SK-N-MC (cell line): ENCODE measurements at regions not wholly inside any gene's neighbourhood (a gene's known extent, or its start where the extent isn't known, plus 50 kb on each side); places are given as distances from the start of the nearest gene placed in this dataset.
"Not testable (repeated sequence)": the region's sequence is repeated elsewhere in the genome, so short reads cannot be mapped to it uniquely, and the experiment has no call there.

Experiments used
- DNase-seq: peaks from one replicate; pipeline ENCODE4 v3.0.0-alpha.2; 2011; ENCODE audit warnings: low read depth, low spot score
- H3K27ac ChIP-seq: fragments of 200-600 bp; sonication (generic); 2 replicates; pipeline ENCODE4 v1.5.1; 2016; ENCODE audit warnings: mixed run types
- H3K36me3 ChIP-seq: fragments of 200-600 bp; sonication (generic); 2 replicates; pipeline ENCODE4 v1.6.1; 2017; ENCODE audit warnings: antibody characterized with exemption, low read length, mixed read lengths; ENCODE audit not compliant: insufficient read depth
- H3K4me3 ChIP-seq: fragments of 200-600 bp; sonication (generic); 2 replicates; pipeline ENCODE4 v1.5.1; 2016
- H3K9ac ChIP-seq: fragments of 200-600 bp; sonication (generic); 2 replicates; pipeline ENCODE4 v1.8.0; 2017; ENCODE audit warnings: mixed run types, mixed read lengths; ENCODE audit not compliant: insufficient read length
- H3K9me3 ChIP-seq: fragments of 200-600 bp; sonication (generic); 2 replicates; pipeline ENCODE4 v1.6.1; 2017; ENCODE audit warnings: low read depth, mild to moderate bottlenecking, antibody characterized with exemption, low read length, moderate library complexity, mixed read lengths
- EZH2 ChIP-seq: fragments of 200-600 bp; sonication (generic); IDR thresholded peaks from one replicate; pipeline ENCODE4 v1.6.1; 2017; ENCODE audit warnings: antibody characterized with exemption
- FOXP2 ChIP-seq: optimal IDR thresholded peaks from 2 replicates; pipeline ENCODE3; 2011; ENCODE audit warnings: mild to moderate bottlenecking, moderate library complexity; ENCODE audit not compliant: insufficient read depth; ENCODE audit errors: extremely low read length, control extremely low read depth
- POLR2AphosphoS5 ChIP-seq: IDR thresholded peaks from 2 replicates; pipeline ENCODE4 v1.6.1; 2012; ENCODE audit warnings: mild to moderate bottlenecking, low read depth, low read length, borderline replicate concordance

DNA sequence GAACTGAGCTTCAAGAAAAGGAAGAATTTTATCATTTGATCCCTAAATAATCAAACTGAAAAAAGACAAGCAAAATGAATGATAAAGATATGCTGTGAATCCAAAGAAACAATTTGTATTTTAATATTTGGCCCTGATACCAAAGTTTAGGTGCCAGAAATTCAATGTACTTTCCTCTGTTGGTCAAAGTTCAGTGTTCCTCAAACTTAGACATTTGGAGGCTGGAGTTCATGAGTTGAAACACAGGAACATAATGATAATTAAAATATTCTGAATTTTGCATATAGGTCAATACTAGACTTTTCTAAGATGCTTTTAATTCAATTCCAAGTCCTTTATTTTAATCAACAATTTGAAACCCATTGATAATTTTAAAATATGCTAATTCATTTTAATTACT is 1007.7 kb upstream of the ATXN7L3B start:
- Histone ChIP-seq H3K9me3 (no peaks in the 10 kb centered on the region), H3K27ac (no peak overlapping the region), H3K9ac (no peak overlapping the region), H3K4me3 (no peak overlapping the region), H3K36me3 (no peaks in the 10 kb centered on the region)
- TF ChIP-seq FOXP2, result no peak
- TF ChIP-seq POLR2AphosphoS5, result no peak
- TF ChIP-seq EZH2, result no peak
- DNase-seq, result no peak

DNA sequence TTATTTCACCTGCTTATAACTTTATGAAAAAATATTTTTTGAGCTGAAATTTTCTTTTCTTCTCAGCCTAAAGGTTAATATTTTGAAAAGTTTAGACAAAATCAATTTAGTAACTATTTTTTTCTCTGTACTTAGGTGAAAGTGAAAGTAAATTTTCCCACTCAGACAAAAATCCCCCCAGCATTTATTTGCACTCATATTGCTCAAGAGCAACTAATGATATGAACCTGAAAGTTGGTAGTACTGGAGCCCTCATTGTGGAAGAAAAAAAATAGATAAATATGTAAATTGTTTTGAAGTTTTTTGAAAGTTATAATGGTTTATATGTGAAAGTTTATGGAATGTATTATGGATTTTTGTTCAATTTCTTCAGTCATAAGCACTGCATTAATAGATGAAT is 1005.9 kb upstream of the ATXN7L3B start:
- Histone ChIP-seq H3K36me3 (no peaks in the 10 kb centered on the region), H3K9me3 (no peaks in the 10 kb centered on the region), H3K4me3 (no peak overlapping the region; the same call in 1 of the 2 replicates), H3K9ac (no peak overlapping the region), H3K27ac (no peak overlapping the region)
- TF ChIP-seq EZH2 (no peak), POLR2AphosphoS5 (no peak), FOXP2 (no peak)
- no peak for DNase-seq

DNA sequence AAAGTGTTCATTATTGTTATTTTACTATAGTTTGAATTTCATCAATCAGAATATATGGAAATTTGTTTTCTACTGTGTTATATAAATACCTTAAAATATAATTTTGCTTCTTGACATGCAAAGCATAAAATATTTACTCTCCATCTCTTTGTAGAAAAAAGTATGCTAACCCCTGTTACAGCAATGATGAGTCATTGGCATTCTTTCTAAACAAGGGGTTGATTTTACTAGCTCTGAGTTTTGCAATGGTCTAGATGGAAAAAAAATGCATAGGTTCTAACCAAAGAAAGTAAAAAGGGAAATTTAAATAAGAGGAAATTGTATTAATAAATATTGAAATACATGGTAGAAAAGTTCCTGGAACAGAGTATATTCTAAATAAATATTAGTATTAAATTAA is 990.2 kb upstream of the ATXN7L3B start:
- TF ChIP-seq POLR2AphosphoS5 (no peak), EZH2 (no peak), FOXP2 (no peak)
- Histone ChIP-seq H3K27ac (no peak overlapping the region), H3K36me3 (no peaks in the 10 kb centered on the region), H3K9me3 (no peaks in the 10 kb centered on the region), H3K9ac (no peak overlapping the region), H3K4me3 (no peak overlapping the region)
- no peak for DNase-seq

DNA sequence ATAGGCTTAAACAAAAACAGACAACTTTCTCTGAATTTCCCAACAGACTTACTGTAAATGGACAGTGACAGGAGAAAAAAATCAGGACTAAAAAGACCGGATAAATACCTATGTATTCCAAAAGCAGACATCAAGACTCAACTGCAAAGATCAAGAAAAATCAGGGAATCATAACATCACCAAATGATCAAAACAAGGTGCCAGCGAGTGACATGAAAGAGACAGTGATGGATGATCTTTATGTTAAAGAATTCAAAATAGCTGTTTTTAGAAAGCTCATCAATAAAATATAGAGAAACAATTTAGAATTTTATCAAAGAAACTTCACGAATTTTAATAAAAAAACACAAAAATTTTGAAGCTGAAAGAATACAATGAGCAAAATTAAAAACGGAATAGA is 952.5 kb upstream of the ATXN7L3B start:
- TF ChIP-seq FOXP2 (no peak), POLR2AphosphoS5 (no peak), EZH2 (no peak)
- no peak for DNase-seq
- Histone ChIP-seq H3K4me3 (no peak overlapping the region), H3K36me3 (no peaks in the 10 kb centered on the region), H3K9me3 (no peaks in the 10 kb centered on the region), H3K27ac (no peak overlapping the region), H3K9ac (no peak overlapping the region)

DNA sequence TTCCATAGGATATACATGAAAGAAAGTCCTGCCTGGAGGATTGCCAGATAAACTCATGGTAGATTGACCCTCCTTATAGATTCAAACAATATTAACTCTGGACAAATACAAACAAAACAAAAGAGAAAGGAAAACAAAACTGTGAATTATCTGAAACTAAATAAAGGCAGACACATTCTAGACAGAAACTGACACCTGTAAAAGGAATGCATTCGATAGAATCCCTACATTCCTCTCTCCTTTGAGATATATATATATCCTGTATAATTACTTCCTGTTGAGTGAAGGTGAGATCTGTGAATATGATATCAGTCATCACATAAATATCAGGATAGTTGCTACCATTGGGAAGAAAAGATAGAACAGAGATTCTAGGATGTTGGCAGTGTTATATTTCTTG is 948.4 kb upstream of the ATXN7L3B start:
- DNase-seq, result no peak
- no peak for TF ChIP-seq EZH2
- TF ChIP-seq FOXP2, result no peak
- TF ChIP-seq POLR2AphosphoS5, result no peak
- no peak overlapping the region for H3K9ac ChIP-seq

DNA sequence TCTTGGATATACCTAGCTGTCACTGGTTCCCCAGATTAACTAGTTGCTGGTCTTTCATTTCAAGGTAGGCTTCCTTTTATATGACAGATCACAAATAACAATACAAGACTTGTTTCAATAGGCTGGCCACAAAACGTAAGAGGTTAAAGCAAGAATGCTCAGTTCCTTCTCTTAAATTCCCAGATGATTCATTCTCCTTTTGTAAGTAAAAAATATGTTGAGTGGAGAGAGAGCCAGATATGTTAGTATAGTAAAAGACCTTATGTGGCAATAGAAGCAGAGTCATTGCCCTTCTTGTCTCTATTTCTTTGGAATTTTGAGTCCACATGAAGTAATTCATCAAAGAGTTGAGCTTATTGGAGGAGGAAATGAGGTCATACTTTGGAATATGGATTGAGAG is 939.0 kb upstream of the ATXN7L3B start:
- TF ChIP-seq FOXP2, result no peak
- TF ChIP-seq EZH2, result no peak
- TF ChIP-seq POLR2AphosphoS5, result no peak
- Histone ChIP-seq H3K27ac (no peak overlapping the region), H3K9ac (no peak overlapping the region), H3K36me3 (no peaks in the 10 kb centered on the region), H3K4me3 (no peak overlapping the region), H3K9me3 (no peaks in the 10 kb centered on the region)
- DNase-seq, result no peak

More for the DNA sequence above, 948.4 kb upstream of the ATXN7L3B start:
- H3K9me3 ChIP-seq, result no peaks in the 10 kb centered on the region; the same call in 1 of the 2 replicates
- no peak overlapping the region for H3K4me3 ChIP-seq
- H3K36me3 ChIP-seq, result no peaks in the 10 kb centered on the region
- no peak overlapping the region for H3K27ac ChIP-seq

DNA sequence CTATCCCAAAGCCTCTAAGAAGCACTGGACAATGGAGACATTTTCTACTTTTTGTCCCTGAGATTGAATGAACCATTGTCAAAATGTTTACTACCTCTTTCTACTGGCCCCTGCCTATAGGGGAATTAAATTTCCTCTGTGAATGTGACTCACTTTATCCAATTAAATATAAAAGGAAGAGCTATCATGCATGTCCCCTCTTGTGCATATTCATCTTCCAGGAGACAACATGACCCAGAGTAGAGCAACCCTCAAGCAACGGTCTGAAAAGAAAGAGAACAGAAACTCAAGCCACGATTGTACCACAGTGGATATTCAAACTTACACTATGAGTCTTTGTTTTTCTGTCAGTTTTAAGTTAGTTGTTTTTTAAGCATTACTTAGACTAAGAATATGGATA is 938.4 kb upstream of the ATXN7L3B start:
- no peak overlapping the region for H3K9ac ChIP-seq
- no peaks in the 10 kb centered on the region for H3K36me3 ChIP-seq
- no peak overlapping the region for H3K27ac ChIP-seq
- no peak overlapping the region for H3K4me3 ChIP-seq
- DNase-seq, result no peak
- H3K9me3 ChIP-seq, result no peaks in the 10 kb centered on the region
- TF ChIP-seq FOXP2, result no peak

DNA sequence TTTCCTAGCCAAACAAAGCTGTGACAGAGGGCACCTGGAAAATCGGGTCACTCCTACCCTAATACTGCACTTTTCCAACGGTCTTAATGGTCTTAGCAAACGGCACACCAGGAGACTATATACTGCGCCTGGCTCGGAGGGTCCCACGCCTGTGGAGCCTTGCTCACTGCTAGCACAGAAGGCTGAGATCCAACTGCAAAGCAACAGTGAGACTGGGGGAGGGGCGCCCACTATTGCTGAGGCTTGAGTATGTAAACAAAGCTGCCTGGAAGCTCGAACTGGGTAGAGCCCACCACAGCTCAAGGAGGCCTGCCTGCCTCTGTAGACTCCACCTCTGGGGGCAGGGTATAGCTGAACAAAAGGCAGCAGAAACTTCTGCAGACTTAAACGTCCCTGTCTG is 931.7 kb upstream of the ATXN7L3B start:
- H3K9me3 ChIP-seq, DNase-seq: not testable (repeated sequence)

DNA sequence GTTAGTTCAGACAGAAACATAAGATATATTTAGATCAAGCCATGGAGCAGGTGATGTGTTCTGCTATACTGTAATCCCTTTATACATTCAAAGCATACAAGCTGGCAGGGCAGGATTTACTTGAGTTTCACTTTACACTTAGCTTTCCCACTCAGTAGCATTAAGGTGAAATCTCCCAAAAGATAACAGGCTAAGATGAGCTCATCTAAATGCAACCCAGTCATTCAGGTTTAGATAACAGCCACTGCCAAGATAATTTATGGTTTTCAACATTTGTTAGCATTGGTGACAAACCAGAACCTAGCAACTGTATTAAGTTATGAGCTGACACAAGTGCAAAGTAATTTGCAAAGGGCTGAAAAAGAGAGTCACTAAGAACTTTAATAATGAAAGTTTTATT is 925.1 kb upstream of the ATXN7L3B start:
- H3K9ac ChIP-seq, result no peak overlapping the region
- TF ChIP-seq POLR2AphosphoS5, result no peak
- no peak for TF ChIP-seq EZH2
- TF ChIP-seq FOXP2, result no peak
- no peak overlapping the region for H3K4me3 ChIP-seq
- H3K27ac ChIP-seq, result no peak overlapping the region
- no peaks in the 10 kb centered on the region for H3K36me3 ChIP-seq
- DNase-seq, result no peak
- H3K9me3 ChIP-seq, result no peaks in the 10 kb centered on the region

More for the DNA sequence above, 931.7 kb upstream of the ATXN7L3B start:
- not testable (repeated sequence) for H3K27ac ChIP-seq, H3K36me3 ChIP-seq, H3K9ac ChIP-seq, H3K4me3 ChIP-seq
